ENCODE measurements at regions not wholly inside any gene's neighbourhood (a gene's known extent, or its start where the extent isn't known, plus 50 kb on each side); places are given as distances from the start of the nearest gene placed in this dataset.

DNA sequence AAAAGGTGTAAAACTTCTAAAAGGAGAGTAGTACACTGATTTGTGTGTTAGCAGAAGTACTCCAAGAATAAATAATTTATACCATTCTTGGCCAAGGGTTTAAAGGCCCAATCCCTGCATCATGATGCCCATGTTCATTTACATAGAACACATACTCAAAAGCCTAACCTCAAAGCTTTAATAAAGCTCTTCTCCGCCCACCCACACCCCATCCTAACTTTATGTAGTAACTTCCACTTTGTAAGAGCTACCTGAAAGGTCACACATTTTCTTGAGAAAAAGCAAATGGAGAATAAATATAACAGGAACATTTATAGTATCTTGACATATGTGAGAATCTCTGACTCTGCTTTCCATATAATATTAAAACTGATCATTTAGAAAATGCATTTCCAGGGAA is 148.8 kb upstream of the FREM1 start:
- TF ChIP-seq, protein P1, sequence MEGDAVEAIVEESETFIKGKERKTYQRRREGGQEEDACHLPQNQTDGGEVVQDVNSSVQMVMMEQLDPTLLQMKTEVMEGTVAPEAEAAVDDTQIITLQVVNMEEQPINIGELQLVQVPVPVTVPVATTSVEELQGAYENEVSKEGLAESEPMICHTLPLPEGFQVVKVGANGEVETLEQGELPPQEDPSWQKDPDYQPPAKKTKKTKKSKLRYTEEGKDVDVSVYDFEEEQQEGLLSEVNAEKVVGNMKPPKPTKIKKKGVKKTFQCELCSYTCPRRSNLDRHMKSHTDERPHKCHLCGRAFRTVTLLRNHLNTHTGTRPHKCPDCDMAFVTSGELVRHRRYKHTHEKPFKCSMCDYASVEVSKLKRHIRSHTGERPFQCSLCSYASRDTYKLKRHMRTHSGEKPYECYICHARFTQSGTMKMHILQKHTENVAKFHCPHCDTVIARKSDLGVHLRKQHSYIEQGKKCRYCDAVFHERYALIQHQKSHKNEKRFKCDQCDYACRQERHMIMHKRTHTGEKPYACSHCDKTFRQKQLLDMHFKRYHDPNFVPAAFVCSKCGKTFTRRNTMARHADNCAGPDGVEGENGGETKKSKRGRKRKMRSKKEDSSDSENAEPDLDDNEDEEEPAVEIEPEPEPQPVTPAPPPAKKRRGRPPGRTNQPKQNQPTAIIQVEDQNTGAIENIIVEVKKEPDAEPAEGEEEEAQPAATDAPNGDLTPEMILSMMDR (conservative IDR thresholded peaks at IDR 0.05; ENCODE audit: low read length), result no peak
- TF ChIP-seq EZH2phosphoT487 (IDR thresholded peaks at IDR 0.05; ENCODE audit: borderline replicate concordance, low read depth, low read length), result no peak

Measured in OCI-LY7 (cell line).